ENCODE measurements at regions not wholly inside any gene's neighbourhood (a gene's known extent, or its start where the extent isn't known, plus 50 kb on each side); places are given as distances from the start of the nearest gene placed in this dataset.
"Not testable (repeated sequence)": the region's sequence is repeated elsewhere in the genome, so short reads cannot be mapped to it uniquely, and the experiment has no call there.

DNA sequence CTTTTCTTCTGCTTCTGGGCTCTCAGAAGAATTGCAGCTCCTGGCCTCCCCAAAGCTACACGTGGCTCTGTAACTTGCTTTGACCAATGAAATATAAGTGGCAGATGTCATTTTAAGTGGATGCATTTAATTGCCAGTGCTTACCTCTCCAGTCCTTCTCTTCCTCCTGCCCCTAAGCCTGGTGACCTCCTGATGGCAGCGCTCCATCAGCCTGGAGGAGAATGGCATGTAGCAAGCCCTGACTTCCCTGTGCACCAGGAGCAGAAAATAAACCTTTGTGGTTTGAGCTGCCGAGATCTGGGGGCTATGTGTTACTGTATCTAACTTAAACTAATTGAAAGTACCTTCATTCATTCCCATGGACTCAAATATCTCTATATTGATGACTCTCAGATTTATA lies 304.7 kb upstream of the CHRNA7 start:
- TF ChIP-seq, protein P1, sequence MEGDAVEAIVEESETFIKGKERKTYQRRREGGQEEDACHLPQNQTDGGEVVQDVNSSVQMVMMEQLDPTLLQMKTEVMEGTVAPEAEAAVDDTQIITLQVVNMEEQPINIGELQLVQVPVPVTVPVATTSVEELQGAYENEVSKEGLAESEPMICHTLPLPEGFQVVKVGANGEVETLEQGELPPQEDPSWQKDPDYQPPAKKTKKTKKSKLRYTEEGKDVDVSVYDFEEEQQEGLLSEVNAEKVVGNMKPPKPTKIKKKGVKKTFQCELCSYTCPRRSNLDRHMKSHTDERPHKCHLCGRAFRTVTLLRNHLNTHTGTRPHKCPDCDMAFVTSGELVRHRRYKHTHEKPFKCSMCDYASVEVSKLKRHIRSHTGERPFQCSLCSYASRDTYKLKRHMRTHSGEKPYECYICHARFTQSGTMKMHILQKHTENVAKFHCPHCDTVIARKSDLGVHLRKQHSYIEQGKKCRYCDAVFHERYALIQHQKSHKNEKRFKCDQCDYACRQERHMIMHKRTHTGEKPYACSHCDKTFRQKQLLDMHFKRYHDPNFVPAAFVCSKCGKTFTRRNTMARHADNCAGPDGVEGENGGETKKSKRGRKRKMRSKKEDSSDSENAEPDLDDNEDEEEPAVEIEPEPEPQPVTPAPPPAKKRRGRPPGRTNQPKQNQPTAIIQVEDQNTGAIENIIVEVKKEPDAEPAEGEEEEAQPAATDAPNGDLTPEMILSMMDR (IDR thresholded peaks at IDR 0.05; ENCODE audit: extremely low read depth in 1 of 2, insufficient read depth in 1 of 2, low read depth in 1 of 2, low read length in 2 of 2) = not testable (repeated sequence)
- TF ChIP-seq EZH2 (IDR thresholded peaks at IDR 0.05; ENCODE audit: borderline replicate concordance, low read depth, low read length, severe bottlenecking); POLR2A (IDR thresholded peaks at IDR 0.05; ENCODE audit: low read depth, low read length); POLR2AphosphoS5 (IDR thresholded peaks at IDR 0.05; ENCODE audit: insufficient read depth, low read depth, low read length); JUN (IDR thresholded peaks at IDR 0.05; ENCODE audit: borderline replicate concordance, insufficient read depth, insufficient read length, low read depth); GATA2 (IDR thresholded peaks at IDR 0.05; ENCODE audit: insufficient read depth, insufficient read length, low read depth, low read length): not testable (repeated sequence)
- TF ChIP-seq, protein P2, sequence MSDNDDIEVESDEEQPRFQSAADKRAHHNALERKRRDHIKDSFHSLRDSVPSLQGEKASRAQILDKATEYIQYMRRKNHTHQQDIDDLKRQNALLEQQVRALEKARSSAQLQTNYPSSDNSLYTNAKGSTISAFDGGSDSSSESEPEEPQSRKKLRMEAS (IDR thresholded peaks at IDR 0.05; ENCODE audit: insufficient read depth, insufficient read length) = not testable (repeated sequence)

Measured in endothelial cell of umbilical vein (primary cell).